ENCODE measurements at regions not wholly inside any gene's neighbourhood (a gene's known extent, or its start where the extent isn't known, plus 50 kb on each side); places are given as distances from the start of the nearest gene placed in this dataset.

GRCh38 chr9:13588151-13589033 lies 308.9 kb upstream of the MPDZ start (continued):
- no peak for TF ChIP-seq TSHZ1 (tag by site-specific recombination; IDR thresholded peaks at IDR 0.05; ENCODE audit: borderline replicate concordance)
- peak; percentile 63 for TF ChIP-seq ZNF692 (tag by site-specific recombination; IDR thresholded peaks at IDR 0.05)
- peak; percentile 53; the same call in 1 of the 2 replicates for TF ChIP-seq ZBTB17 (tag by site-specific recombination; IDR thresholded peaks at IDR 0.05)
- TF ChIP-seq ZNF292 (tag by site-specific recombination; IDR thresholded peaks at IDR 0.05; ENCODE audit: borderline replicate concordance, low read depth): no peak
- TF ChIP-seq ZBTB1 (tag by site-specific recombination; IDR thresholded peaks at IDR 0.05): no peak
- TF ChIP-seq GLIS2 (tag by site-specific recombination; IDR thresholded peaks at IDR 0.05): no peak
- TF ChIP-seq ZNF148 (tag by site-specific recombination; IDR thresholded peaks at IDR 0.05; ENCODE audit: borderline replicate concordance): no peak
- no peak for TF ChIP-seq ZNF350 (tag by site-specific recombination; IDR thresholded peaks at IDR 0.05)
- no peak for TF ChIP-seq ZNF211 (tag by site-specific recombination; IDR thresholded peaks at IDR 0.05; ENCODE audit: low read depth)
- TF ChIP-seq ZNF16 (tag by site-specific recombination; IDR thresholded peaks at IDR 0.05; ENCODE audit: low read depth): no peak
- TF ChIP-seq ZNF843 (tag by site-specific recombination; IDR thresholded peaks at IDR 0.05): peak; percentile 74
- no peak for TF ChIP-seq MEIS1 (CRISPR knock-in tag; IDR thresholded peaks at IDR 0.05; ENCODE audit: borderline replicate concordance)
- TF ChIP-seq ZNF335 (tag by site-specific recombination; conservative IDR thresholded peaks at IDR 0.05): peak; percentile 38
- TF ChIP-seq SETDB1 (IDR thresholded peaks at IDR 0.05; ENCODE audit: insufficient read length, low read length): no peak
- TF ChIP-seq ZNF221 (tag by site-specific recombination; IDR thresholded peaks at IDR 0.05; ENCODE audit: borderline replicate concordance): no peak
- TF ChIP-seq ZNF664 (tag by site-specific recombination; IDR thresholded peaks at IDR 0.05): no peak
- no peak for TF ChIP-seq ZNF776 (tag by site-specific recombination; IDR thresholded peaks at IDR 0.05; ENCODE audit: borderline replicate concordance)
- TF ChIP-seq ZFP37 (tag by site-specific recombination; IDR thresholded peaks at IDR 0.05): no peak
- no peak for TF ChIP-seq ZNF112 (tag by site-specific recombination; IDR thresholded peaks at IDR 0.05)
- peak; percentile 84; the same call in 1 of the 2 replicates for TF ChIP-seq TRIM28 (IDR thresholded peaks at IDR 0.05; ENCODE audit: borderline replicate concordance, low read length)
- TF ChIP-seq ZNF514 (tag by site-specific recombination; IDR thresholded peaks at IDR 0.05): no peak
- no peak for TF ChIP-seq ZBTB48 (tag by site-specific recombination; IDR thresholded peaks at IDR 0.05)
- TF ChIP-seq ZNF18 (tag by site-specific recombination; IDR thresholded peaks at IDR 0.05): no peak
- peak; percentile 60; the same call in 1 of the 2 replicates for TF ChIP-seq IKZF3 (tag by site-specific recombination; IDR thresholded peaks at IDR 0.05)
- no peak for TF ChIP-seq HOXA7 (CRISPR knock-in tag; IDR thresholded peaks at IDR 0.05; ENCODE audit: borderline replicate concordance)
- TF ChIP-seq GLIS1 (tag by site-specific recombination; IDR thresholded peaks at IDR 0.05): no peak
- no peak for TF ChIP-seq ZNF837 (tag by site-specific recombination; IDR thresholded peaks at IDR 0.05)
- TF ChIP-seq ZNF274 (IDR thresholded peaks at IDR 0.05; ENCODE audit: low read length): no peak
- no peak for TF ChIP-seq ZNF274 (tag by site-specific recombination; IDR thresholded peaks at IDR 0.05; ENCODE audit: borderline replicate concordance)
- 0 out of 2 replicates have a peak, but pooled peaks have one; percentile 58 for TF ChIP-seq ZNF362 (tag by site-specific recombination; IDR thresholded peaks at IDR 0.05)
- no peak for TF ChIP-seq ZNF10 (tag by site-specific recombination; IDR thresholded peaks at IDR 0.05)

Data from HEK293 (cell line).